HCT116 (cell line): ENCODE measurements at regions not wholly inside any gene's neighbourhood (a gene's known extent, or its start where the extent isn't known, plus 50 kb on each side); places are given as distances from the start of the nearest gene placed in this dataset.

Experiments
- ATAC-seq: fragments of 200-7000 bp; cut with Tn5 transposase; 2 replicates; pipeline ENCODE4 v1.9.1; 2020; ENCODE audit warnings: mild to moderate bottlenecking, moderate library complexity
- BruUV-seq: library from RNA; stranded (reverse); fragments of 400-500 nt; replicated peaks from 2 replicates; lab custom pipeline; 2021; lab: Mats Ljungman, UMichigan
- CTCF ChIA-PET: fragments of 300-600 bp; sonication (Branson Sonifier 250); formaldehyde crosslinking; loops from one replicate; lab custom pipeline; 2021; ENCODE audit warnings: antibody characterized with exemption; lab: Charles Lee
- POLR2A ChIA-PET: fragments of 300-600, 350-600 bp; sonication (Branson Sonifier 250); formaldehyde crosslinking; loops from one replicate; lab custom pipeline; 2021; ENCODE audit warnings: antibody characterized with exemption; lab: Charles Lee
- RAD21 ChIA-PET, 2 experiments: fragments of 300-600 bp; sonication (Branson Sonifier 250); formaldehyde crosslinking; loops; one replicate each; lab custom pipeline; 2023; ENCODE audit warnings: low total read pairs in 2 of 2; ENCODE audit not compliant: uncharacterized antibody in 2 of 2, unreplicated experiment in 2 of 2, low non-redundant PET in 1 of 2; lab: Charles Lee
- DNase-seq: peaks from one replicate; pipeline ENCODE4 v3.0.0-alpha.2; 2010; ENCODE audit warnings: low read depth, low spot score
- H2AFZ ChIP-seq: fragments of 200-600 bp; shearing (Covaris generic), sonication (generic); 2 replicates; pipeline ENCODE4 v1.6.1; 2017; ENCODE audit warnings: low read depth, mixed run types, mixed read lengths, antibody characterized with exemption, low read length; ENCODE audit not compliant: poor library complexity, severe bottlenecking
- H3K27ac ChIP-seq: 2 replicates; pipeline ENCODE4 v1.5.1; 2012; ENCODE audit warnings: low read depth, low read length
- H3K27me3 ChIP-seq: fragments of 200-600 bp; sonication (generic); 2 replicates; pipeline ENCODE4 v1.6.1; 2016; ENCODE audit warnings: mixed run types, low read length, mixed read lengths; ENCODE audit not compliant: insufficient read depth
- H3K36me3 ChIP-seq, 2 experiments: fragments of 200-500 bp in 1 of 2; fragments of 200-600 bp in 1 of 2; sonication (Bioruptor generic) in 1 of 2; sonication (generic) in 1 of 2; 2 replicates each; pipeline versions ENCODE4 v1.5.1 to v1.6.1; 2014 to 2016; ENCODE audit warnings: low read length in 2 of 2, inconsistent platforms in 1 of 2, mixed read lengths in 1 of 2, mixed run types in 1 of 2; ENCODE audit not compliant: insufficient read depth in 2 of 2, control insufficient read depth in 1 of 2
- H3K4me1 ChIP-seq, 2 experiments: fragments of 200-600 bp in 1 of 2; sonication (generic) in 1 of 2; 2 replicates each; pipeline versions ENCODE4 v1.5.1 to v1.6.1; 2012 to 2017; ENCODE audit warnings: low read length in 2 of 2, inconsistent platforms in 1 of 2, mild to moderate bottlenecking in 1 of 2, mixed read lengths in 1 of 2, mixed run types in 1 of 2, moderate library complexity in 1 of 2; ENCODE audit not compliant: insufficient read depth in 2 of 2, control insufficient read depth in 1 of 2
- H3K4me2 ChIP-seq: fragments of 200-600 bp; sonication (generic); 2 replicates; pipeline ENCODE4 v1.6.1; 2017; ENCODE audit warnings: mixed run types, low read length, mixed read lengths
- H3K4me3 ChIP-seq, 2 experiments: fragments of 200-600 bp in 1 of 2; sonication (generic) in 1 of 2; replicated peaks in 1 of 2; 2 replicates each; pipeline ENCODE4 v1.5.1; 2011 to 2016; ENCODE audit warnings: low read length in 2 of 2, control low read depth in 1 of 2, low read depth in 1 of 2, mild to moderate bottlenecking in 1 of 2, mixed read lengths in 1 of 2, mixed run types in 1 of 2
- H3K79me2 ChIP-seq: fragments of 200-600 bp; sonication (generic); 2 replicates; pipeline ENCODE4 v1.6.1; 2017; ENCODE audit warnings: mild to moderate bottlenecking, mixed run types, low read length, moderate library complexity, mixed read lengths; ENCODE audit not compliant: insufficient read depth
- H3K9ac ChIP-seq: fragments of 200-600 bp; sonication (generic); 2 replicates; pipeline ENCODE4 v1.6.1; 2016; ENCODE audit warnings: low read length, mixed read lengths
- H3K9me2 ChIP-seq: fragments of 200-600 bp; sonication (generic), shearing (Covaris generic); 2 replicates; pipeline ENCODE4 v1.6.1; 2017; ENCODE audit warnings: mixed run types, mild to moderate bottlenecking, moderate library complexity; ENCODE audit not compliant: insufficient read depth
- H3K9me3 ChIP-seq, 2 experiments: fragments of 200-500 bp in 1 of 2; fragments of 200-600 bp in 1 of 2; sonication (Bioruptor generic) in 1 of 2; sonication (generic) in 1 of 2; 2 replicates each; pipeline ENCODE4 v1.6.1; 2014 to 2017; ENCODE audit warnings: low read length in 2 of 2, mixed read lengths in 2 of 2, inconsistent platforms in 1 of 2, low read depth in 1 of 2, mild to moderate bottlenecking in 1 of 2, mixed run types in 1 of 2, moderate library complexity in 1 of 2; ENCODE audit not compliant: control insufficient read depth in 1 of 2, insufficient read depth in 1 of 2
- H4K20me1 ChIP-seq: fragments of 200-600 bp; sonication (generic), shearing (Covaris generic); 2 replicates; pipeline ENCODE4 v1.6.1; 2017; ENCODE audit warnings: mixed run types, mild to moderate bottlenecking, moderate library complexity; ENCODE audit not compliant: insufficient read depth
- CBX3 ChIP-seq: IDR thresholded peaks from 2 replicates; pipeline ENCODE4 v1.6.1; 2012; ENCODE audit warnings: low read depth
- CEBPB ChIP-seq: IDR thresholded peaks from 2 replicates; pipeline ENCODE4 v1.6.1; 2012; ENCODE audit warnings: low read depth
- EGR1 ChIP-seq: IDR thresholded peaks from 2 replicates; pipeline ENCODE4 v1.6.1; 2012; ENCODE audit warnings: low read depth
- EZH2 ChIP-seq: fragments of 200-600 bp; sonication (generic); IDR thresholded peaks from 2 replicates; pipeline ENCODE4 v1.6.1; 2017; ENCODE audit warnings: antibody characterized with exemption, mixed run types
- EZH2phosphoT487 ChIP-seq: fragments of 200-600 bp; IDR thresholded peaks from 2 replicates; pipeline ENCODE4 v1.6.1; 2018; ENCODE audit warnings: antibody characterized with exemption, borderline replicate concordance
- RAD21 ChIP-seq: IDR thresholded peaks from 2 replicates; pipeline ENCODE4 v1.6.1; 2012; ENCODE audit warnings: low read depth, mild to moderate bottlenecking
- SIN3A ChIP-seq: IDR thresholded peaks from 2 replicates; pipeline ENCODE4 v1.6.1; 2012; ENCODE audit warnings: low read depth
- SP1 ChIP-seq: IDR thresholded peaks from 2 replicates; pipeline ENCODE4 v1.6.1; 2012; ENCODE audit warnings: low read depth
- ZNF274 ChIP-seq: fragments of 200-500 bp; sonication (Bioruptor generic); IDR thresholded peaks from 2 replicates; pipeline ENCODE4 v1.6.1; 2014; ENCODE audit warnings: mild to moderate bottlenecking, low read depth, low read length, inconsistent platforms
- intact Hi-C: fragments of 100-400 bp; cut with micrococcal nuclease; formaldehyde crosslinking; loops from 2 replicates; pipeline ENCODE4 v1.10.0; 2022
- TF ChIP-seq, protein P1 (sequence below): IDR thresholded peaks from 2 replicates; pipeline ENCODE4 v1.6.1; 2012; ENCODE audit warnings: low read depth
- TF ChIP-seq, protein P2 (sequence below): IDR thresholded peaks from 2 replicates; pipeline ENCODE4 v1.6.1; 2012

DNA sequence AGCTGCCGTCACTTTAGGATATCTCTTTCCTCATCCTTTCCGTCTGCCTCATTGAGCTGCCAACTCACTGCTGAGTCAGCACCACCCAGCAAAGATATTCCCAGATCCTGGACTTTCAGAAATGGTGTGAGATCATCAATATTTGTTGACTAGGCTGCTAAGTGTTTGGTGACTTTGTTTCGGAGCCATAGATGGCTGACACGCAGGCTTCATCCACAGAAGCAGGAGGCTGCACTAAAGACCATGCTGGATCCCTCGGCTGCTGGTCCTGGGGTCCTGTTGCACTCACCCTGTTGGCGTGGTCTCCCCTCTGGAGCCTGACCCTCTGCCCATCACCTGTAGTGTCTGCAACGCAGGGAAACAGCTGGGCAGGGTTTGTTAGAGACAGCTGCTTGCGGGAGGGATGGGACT lies 96.5 kb downstream of the ERMARD start:
- Histone ChIP-seq H3K79me2 (no peaks in the 10 kb centered on the region), H3K36me3 (no peaks in the 10 kb centered on the region), H3K27me3 (peaks cover 13% of the 10 kb centered on the region; the same call in 1 of the 2 replicates), H3K4me1 (no peaks in the 10 kb centered on the region), H4K20me1 (no peaks in the 10 kb centered on the region), H3K9me2 (no peaks in the 10 kb centered on the region), H3K4me2 (no peak overlapping the region), H3K9ac (no peak overlapping the region), H2AFZ (no peak overlapping the region), H3K4me3 (no peak overlapping the region), H3K9me3 (no peaks in the 10 kb centered on the region), H3K27ac (no peak overlapping the region)
- TF ChIP-seq EZH2phosphoT487 (no peak), CBX3 (no peak)
- TF ChIP-seq, protein P1, sequence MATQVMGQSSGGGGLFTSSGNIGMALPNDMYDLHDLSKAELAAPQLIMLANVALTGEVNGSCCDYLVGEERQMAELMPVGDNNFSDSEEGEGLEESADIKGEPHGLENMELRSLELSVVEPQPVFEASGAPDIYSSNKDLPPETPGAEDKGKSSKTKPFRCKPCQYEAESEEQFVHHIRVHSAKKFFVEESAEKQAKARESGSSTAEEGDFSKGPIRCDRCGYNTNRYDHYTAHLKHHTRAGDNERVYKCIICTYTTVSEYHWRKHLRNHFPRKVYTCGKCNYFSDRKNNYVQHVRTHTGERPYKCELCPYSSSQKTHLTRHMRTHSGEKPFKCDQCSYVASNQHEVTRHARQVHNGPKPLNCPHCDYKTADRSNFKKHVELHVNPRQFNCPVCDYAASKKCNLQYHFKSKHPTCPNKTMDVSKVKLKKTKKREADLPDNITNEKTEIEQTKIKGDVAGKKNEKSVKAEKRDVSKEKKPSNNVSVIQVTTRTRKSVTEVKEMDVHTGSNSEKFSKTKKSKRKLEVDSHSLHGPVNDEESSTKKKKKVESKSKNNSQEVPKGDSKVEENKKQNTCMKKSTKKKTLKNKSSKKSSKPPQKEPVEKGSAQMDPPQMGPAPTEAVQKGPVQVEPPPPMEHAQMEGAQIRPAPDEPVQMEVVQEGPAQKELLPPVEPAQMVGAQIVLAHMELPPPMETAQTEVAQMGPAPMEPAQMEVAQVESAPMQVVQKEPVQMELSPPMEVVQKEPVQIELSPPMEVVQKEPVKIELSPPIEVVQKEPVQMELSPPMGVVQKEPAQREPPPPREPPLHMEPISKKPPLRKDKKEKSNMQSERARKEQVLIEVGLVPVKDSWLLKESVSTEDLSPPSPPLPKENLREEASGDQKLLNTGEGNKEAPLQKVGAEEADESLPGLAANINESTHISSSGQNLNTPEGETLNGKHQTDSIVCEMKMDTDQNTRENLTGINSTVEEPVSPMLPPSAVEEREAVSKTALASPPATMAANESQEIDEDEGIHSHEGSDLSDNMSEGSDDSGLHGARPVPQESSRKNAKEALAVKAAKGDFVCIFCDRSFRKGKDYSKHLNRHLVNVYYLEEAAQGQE, result no peak
- intact Hi-C loops, result no loop called here
- no TSS peak for BruUV-seq
- ChIA-PET CTCF (no interaction called here), POLR2A (no interaction called here), RAD21 (no interaction called here)
- DNase-seq, result no peak
- ATAC-seq, result no peak

DNA sequence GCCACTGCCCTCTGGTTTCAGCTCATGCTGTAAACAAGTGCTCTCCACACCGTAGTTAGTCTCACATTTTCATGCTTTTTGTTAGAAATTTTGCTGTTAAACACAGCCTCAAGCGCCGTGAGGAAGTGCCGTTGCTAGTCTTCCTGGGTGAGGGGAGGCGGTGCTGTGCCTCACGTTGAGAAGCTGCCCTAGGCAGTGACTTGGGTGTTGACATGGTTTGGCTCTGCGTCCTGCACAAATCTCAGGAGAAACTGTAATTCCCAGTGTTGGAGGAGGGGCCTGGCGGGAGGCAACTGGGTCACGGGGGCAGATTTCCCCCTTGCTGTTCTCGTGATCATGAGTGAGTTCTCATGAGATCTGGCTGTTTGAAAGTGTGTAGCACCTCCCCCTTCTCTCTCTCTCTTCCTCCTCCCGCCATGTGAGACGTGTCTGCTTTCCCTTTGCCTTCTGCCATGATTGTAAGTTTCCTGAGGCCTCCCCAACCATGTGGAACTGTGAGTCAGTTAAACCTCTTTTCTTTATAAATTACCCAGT lies 95.8 kb downstream of the ERMARD start:
- Histone ChIP-seq H3K9me3 (no peaks in the 10 kb centered on the region), H3K4me2 (no peak overlapping the region), H3K27ac (no peak overlapping the region), H3K4me1 (no peaks in the 10 kb centered on the region), H4K20me1 (no peaks in the 10 kb centered on the region), H2AFZ (no peak overlapping the region), H3K9ac (no peak overlapping the region), H3K4me3 (no peak overlapping the region), H3K27me3 (peaks cover 16% of the 10 kb centered on the region; the same call in 1 of the 2 replicates), H3K36me3 (no peaks in the 10 kb centered on the region), H3K79me2 (no peaks in the 10 kb centered on the region), H3K9me2 (no peaks in the 10 kb centered on the region)
- DNase-seq, result no peak
- no peak for ATAC-seq
- ChIA-PET RAD21 (no interaction called here), CTCF (interaction anchor here (1.2 kb wide), 1 partner anchor 15 kb away, joined by 7 read pairs; no protein-coding TSS in a partner anchor), POLR2A (no interaction called here)
- no TSS peak for BruUV-seq
- intact Hi-C loops, result no loop called here
- TF ChIP-seq EGR1, result no peak
- no peak for TF ChIP-seq RAD21
- no peak for TF ChIP-seq ZNF274
- no peak for TF ChIP-seq SP1
- no peak for TF ChIP-seq SIN3A
- TF ChIP-seq CEBPB, result no peak
- TF ChIP-seq, protein P1, result no peak
- no peak for TF ChIP-seq EZH2
- TF ChIP-seq, protein P2, sequence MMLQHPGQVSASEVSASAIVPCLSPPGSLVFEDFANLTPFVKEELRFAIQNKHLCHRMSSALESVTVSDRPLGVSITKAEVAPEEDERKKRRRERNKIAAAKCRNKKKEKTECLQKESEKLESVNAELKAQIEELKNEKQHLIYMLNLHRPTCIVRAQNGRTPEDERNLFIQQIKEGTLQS, result no peak
